Nephron progenitor cell (in vitro differentiated cells): ENCODE measurements at regions not wholly inside any gene's neighbourhood (a gene's known extent, or its start where the extent isn't known, plus 50 kb on each side); places are given as distances from the start of the nearest gene placed in this dataset.

Experiments used
- DNase-seq: peaks from one replicate; pipeline ENCODE4 v3.0.0; 2021
- H3K27ac Mint-ChIP-seq: 2 replicates; pipeline ENCODE4 v1.8.0; 2021; ENCODE audit warnings: mild to moderate bottlenecking, moderate library complexity, mixed read lengths
- H3K27me3 Mint-ChIP-seq: 2 replicates; pipeline ENCODE4 v1.8.0; 2021; ENCODE audit warnings: mild to moderate bottlenecking, low read depth, mixed read lengths; ENCODE audit not compliant: poor library complexity
- H3K36me3 Mint-ChIP-seq: 2 replicates; pipeline ENCODE4 v1.8.0; 2021; ENCODE audit warnings: low read depth, mixed read lengths
- H3K4me1 Mint-ChIP-seq: 2 replicates; pipeline ENCODE4 v1.8.0; 2021; ENCODE audit warnings: mixed read lengths
- H3K4me3 Mint-ChIP-seq: 2 replicates; pipeline ENCODE4 v1.8.0; 2021; ENCODE audit warnings: mild to moderate bottlenecking, moderate library complexity, mixed read lengths
- H3K9me3 Mint-ChIP-seq: 2 replicates; pipeline ENCODE4 v1.8.0; 2021; ENCODE audit warnings: mild to moderate bottlenecking, moderate library complexity, mixed read lengths
- CTCF ChIP-seq: fragments of 200-600 bp; sonication (generic); IDR thresholded peaks from 2 replicates; pipeline ENCODE4 v1.5.0; 2021; ENCODE audit warnings: antibody characterized with exemption

- Mint-ChIP-seq H3K4me1 (peaks cover 49% of the 10 kb centered on the region), H3K4me3 (no peak overlapping the region), H3K9me3 (no peaks in the 10 kb centered on the region), H3K36me3 (no peaks in the 10 kb centered on the region), H3K27me3 (no peaks in the 10 kb centered on the region), H3K27ac (no peak overlapping the region)
- DNase-seq, result no peak
- TF ChIP-seq CTCF, result no peak
Observed at GRCh38 chr2:221102896-221103688, 469.0 kb downstream of the EPHA4 start.

- DNase-seq, result no peak
- no peaks in the 10 kb centered on the region for H3K27me3 Mint-ChIP-seq
- H3K9me3 Mint-ChIP-seq, result no peaks in the 10 kb centered on the region
- no peak for TF ChIP-seq CTCF
- H3K27ac Mint-ChIP-seq, result no peak overlapping the region
- H3K4me1 Mint-ChIP-seq, result peaks cover 44% of the 10 kb centered on the region
- no peaks in the 10 kb centered on the region for H3K36me3 Mint-ChIP-seq
- H3K4me3 Mint-ChIP-seq, result no peak overlapping the region
Observed at GRCh38 chr2:221103930-221104329, 468.2 kb downstream of the EPHA4 start.

- Mint-ChIP-seq H3K9me3 (no peaks in the 10 kb centered on the region), H3K27me3 (no peaks in the 10 kb centered on the region), H3K4me3 (peak overlapping the region; percentile 55), H3K4me1 (peaks cover 44% of the 10 kb centered on the region), H3K27ac (peak overlapping the region; percentile 91), H3K36me3 (no peaks in the 10 kb centered on the region)
- TF ChIP-seq CTCF, result no peak
- peak; percentile 47 for DNase-seq
Observed at GRCh38 chr2:221104361-221104811, 467.7 kb downstream of the EPHA4 start.

GRCh38 chr2:221106241-221106640, 465.9 kb downstream of the EPHA4 start:
- H3K9me3 Mint-ChIP-seq, result no peaks in the 10 kb centered on the region
- H3K27me3 Mint-ChIP-seq, result no peaks in the 10 kb centered on the region
- H3K4me1 Mint-ChIP-seq, result peaks cover 37% of the 10 kb centered on the region
- DNase-seq, result no peak
- no peak overlapping the region for H3K27ac Mint-ChIP-seq
- no peak for TF ChIP-seq CTCF
- no peak overlapping the region for H3K4me3 Mint-ChIP-seq
- no peaks in the 10 kb centered on the region for H3K36me3 Mint-ChIP-seq

GRCh38 chr2:221107424-221107823, 464.7 kb downstream of the EPHA4 start:
- Mint-ChIP-seq H3K4me1 (peaks cover 30% of the 10 kb centered on the region), H3K4me3 (no peak overlapping the region), H3K9me3 (no peaks in the 10 kb centered on the region), H3K27me3 (no peaks in the 10 kb centered on the region), H3K36me3 (no peaks in the 10 kb centered on the region), H3K27ac (no peak overlapping the region)
- no peak for TF ChIP-seq CTCF
- DNase-seq, result no peak

- Mint-ChIP-seq H3K4me1 (peaks cover 12% of the 10 kb centered on the region), H3K36me3 (no peaks in the 10 kb centered on the region), H3K9me3 (no peaks in the 10 kb centered on the region), H3K27ac (no peak overlapping the region), H3K4me3 (no peak overlapping the region), H3K27me3 (no peaks in the 10 kb centered on the region)
- DNase-seq, result no peak
- no peak for TF ChIP-seq CTCF
Observed at GRCh38 chr2:221109552-221109951, 462.6 kb downstream of the EPHA4 start.
